Astrocyte (in vitro differentiated cells and primary cell): ENCODE measurements at regions not wholly inside any gene's neighbourhood (a gene's known extent, or its start where the extent isn't known, plus 50 kb on each side); places are given as distances from the start of the nearest gene placed in this dataset.

Source experiments
- DNase-seq: peaks from one replicate; pipeline ENCODE4 v3.0.0-alpha.2; 2010; ENCODE audit warnings: low read depth
- FAIRE-seq: peaks from 2 replicates; lab custom pipeline; 2011; peaks lifted over from hg19 to GRCh38; lab: Jason Lieb, UNC
- H2AFZ ChIP-seq: 2 replicates; pipeline ENCODE4 v1.6.0; 2012; ENCODE audit warnings: low read depth, low read length, inconsistent platforms
- H3K27ac ChIP-seq: 2 replicates; pipeline ENCODE4 v1.5.1; 2011; ENCODE audit warnings: low read depth, low read length, inconsistent platforms
- H3K27me3 ChIP-seq: 2 replicates; pipeline ENCODE4 v1.6.0; 2011; ENCODE audit warnings: low read length, inconsistent platforms; ENCODE audit not compliant: insufficient read depth
- H3K36me3 ChIP-seq: 2 replicates; pipeline ENCODE4 v1.5.1; 2011; ENCODE audit warnings: low read length, inconsistent platforms; ENCODE audit not compliant: insufficient read depth
- H3K4me1 ChIP-seq: 2 replicates; pipeline ENCODE4 v1.5.1; 2011; ENCODE audit warnings: low read length, inconsistent platforms; ENCODE audit not compliant: insufficient read depth
- H3K4me2 ChIP-seq: 2 replicates; pipeline ENCODE4 v1.6.0; 2012; ENCODE audit warnings: low read length, inconsistent platforms
- H3K4me3 ChIP-seq: 2 replicates; pipeline ENCODE4 v1.5.1; 2011; ENCODE audit warnings: low read depth, mild to moderate bottlenecking, low read length, inconsistent platforms; ENCODE audit not compliant: insufficient read depth
- H3K79me2 ChIP-seq: 2 replicates; pipeline ENCODE4 v1.6.0; 2012; ENCODE audit warnings: mild to moderate bottlenecking, low read length, inconsistent platforms; ENCODE audit not compliant: insufficient read depth
- H3K9ac ChIP-seq: 2 replicates; pipeline ENCODE4 v1.6.0; 2012; ENCODE audit warnings: mild to moderate bottlenecking, low read length, inconsistent platforms
- H3K9me3 ChIP-seq: 2 replicates; pipeline ENCODE4 v1.5.1; 2012; ENCODE audit warnings: low read depth, mild to moderate bottlenecking, low read length, inconsistent platforms; ENCODE audit not compliant: insufficient read depth
- H4K20me1 ChIP-seq: 2 replicates; pipeline ENCODE4 v1.6.0; 2012; ENCODE audit warnings: low read length, inconsistent platforms; ENCODE audit not compliant: insufficient read depth
- H3K27ac Mint-ChIP-seq: one replicate; pipeline ENCODE4 v1.8.0; 2021; ENCODE audit warnings: mild to moderate bottlenecking, mixed read lengths; ENCODE audit not compliant: unreplicated experiment
- H3K27me3 Mint-ChIP-seq: one replicate; pipeline ENCODE4 v1.8.0; 2021; ENCODE audit warnings: low read depth, mixed read lengths; ENCODE audit not compliant: unreplicated experiment
- H3K36me3 Mint-ChIP-seq: one replicate; pipeline ENCODE4 v1.8.0; 2021; ENCODE audit warnings: low read depth, mixed read lengths; ENCODE audit not compliant: unreplicated experiment
- H3K4me1 Mint-ChIP-seq: one replicate; pipeline ENCODE4 v1.8.0; 2021; ENCODE audit warnings: low read depth, mixed read lengths; ENCODE audit not compliant: unreplicated experiment
- H3K4me3 Mint-ChIP-seq: one replicate; pipeline ENCODE4 v1.8.0; 2021; ENCODE audit warnings: mild to moderate bottlenecking, moderate library complexity, mixed read lengths; ENCODE audit not compliant: unreplicated experiment
- H3K9me3 Mint-ChIP-seq: one replicate; pipeline ENCODE4 v1.8.0; 2021; ENCODE audit warnings: mild to moderate bottlenecking, mixed read lengths; ENCODE audit not compliant: unreplicated experiment
- CTCF ChIP-seq: IDR thresholded peaks from 2 replicates; pipeline ENCODE4 v1.5.1; 2011; ENCODE audit warnings: low read depth, mild to moderate bottlenecking, inconsistent platforms, low read length, moderate library complexity; ENCODE audit not compliant: insufficient read depth
- EZH2 ChIP-seq: IDR thresholded peaks from 2 replicates; pipeline ENCODE4 v1.6.1; 2012; ENCODE audit warnings: mild to moderate bottlenecking, low read length, inconsistent platforms; ENCODE audit not compliant: insufficient read depth

- Histone ChIP-seq H3K9me3 (no peaks in the 10 kb centered on the region), H3K27ac (no peak overlapping the region), H4K20me1 (no peaks in the 10 kb centered on the region), H3K27me3 (no peaks in the 10 kb centered on the region), H3K79me2 (no peaks in the 10 kb centered on the region), H2AFZ (no peak overlapping the region), H3K4me2 (no peak overlapping the region), H3K9ac (no peak overlapping the region), H3K4me3 (no peak overlapping the region), H3K4me1 (no peaks in the 10 kb centered on the region), H3K36me3 (no peaks in the 10 kb centered on the region)
- DNase-seq: no peak
- Mint-ChIP-seq H3K4me1 (no peaks in the 10 kb centered on the region), H3K9me3 (no peaks in the 10 kb centered on the region), H3K27ac (no peak overlapping the region), H3K27me3 (no peaks in the 10 kb centered on the region), H3K36me3 (no peaks in the 10 kb centered on the region), H3K4me3 (no peak overlapping the region)
- TF ChIP-seq CTCF (no peak), EZH2 (no peak)
- FAIRE-seq: no peak
These were observed 58.4 kb upstream of the SPAG16 start for GRCh38 chr2:213225866-213226265.

DNA sequence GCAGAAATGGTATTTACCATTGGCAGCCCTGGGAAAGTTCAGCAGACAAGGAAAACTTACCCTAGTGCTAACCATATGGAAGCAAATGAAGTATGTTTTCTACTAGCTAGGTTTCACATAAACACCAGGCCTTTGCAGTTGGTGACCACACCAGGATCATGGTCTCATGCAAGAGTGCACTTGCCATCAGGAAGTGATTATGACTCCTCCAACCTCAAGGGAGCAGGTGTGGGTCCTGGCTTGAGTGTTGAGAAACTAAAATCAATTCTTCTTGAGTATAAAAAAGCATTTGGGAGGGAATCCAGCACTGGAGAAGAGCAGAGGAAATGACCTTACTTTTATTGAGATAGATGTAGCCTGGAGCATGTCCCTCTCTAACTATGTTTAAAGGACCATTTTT, 56.8 kb upstream of the SPAG16 start:
- H3K79me2 ChIP-seq: no peaks in the 10 kb centered on the region
- no peak overlapping the region for H2AFZ ChIP-seq
- Mint-ChIP-seq H3K9me3 (no peaks in the 10 kb centered on the region), H3K27ac (no peak overlapping the region), H3K27me3 (no peaks in the 10 kb centered on the region), H3K4me3 (no peak overlapping the region), H3K4me1 (no peaks in the 10 kb centered on the region), H3K36me3 (no peaks in the 10 kb centered on the region)
- no peak for FAIRE-seq
- TF ChIP-seq CTCF (no peak), EZH2 (no peak)
- no peaks in the 10 kb centered on the region for H3K27me3 ChIP-seq
- no peaks in the 10 kb centered on the region for H3K9me3 ChIP-seq
- no peaks in the 10 kb centered on the region for H3K4me1 ChIP-seq
- H3K36me3 ChIP-seq: no peaks in the 10 kb centered on the region
- H3K27ac ChIP-seq: no peak overlapping the region
- H4K20me1 ChIP-seq: no peaks in the 10 kb centered on the region
- H3K9ac ChIP-seq: no peak overlapping the region
- peak; percentile 14 for DNase-seq
- H3K4me3 ChIP-seq: no peak overlapping the region
- no peak overlapping the region for H3K4me2 ChIP-seq

GRCh38 chr2:213228638-213229037, 55.6 kb upstream of the SPAG16 start:
- peaks cover 10% of the 10 kb centered on the region for H3K4me1 Mint-ChIP-seq
- Histone ChIP-seq H3K79me2 (no peaks in the 10 kb centered on the region), H3K4me3 (no peak overlapping the region), H2AFZ (no peak overlapping the region), H3K4me2 (no peak overlapping the region), H3K27ac (no peak overlapping the region), H3K9me3 (no peaks in the 10 kb centered on the region), H3K27me3 (no peaks in the 10 kb centered on the region), H3K9ac (no peak overlapping the region), H4K20me1 (no peaks in the 10 kb centered on the region), H3K4me1 (peaks cover 6% of the 10 kb centered on the region), H3K36me3 (no peaks in the 10 kb centered on the region)
- DNase-seq: no peak
- H3K27ac Mint-ChIP-seq: no peak overlapping the region
- no peaks in the 10 kb centered on the region for H3K9me3 Mint-ChIP-seq
- no peak for FAIRE-seq
- no peak for TF ChIP-seq CTCF
- no peak for TF ChIP-seq EZH2
- H3K27me3 Mint-ChIP-seq: no peaks in the 10 kb centered on the region
- H3K36me3 Mint-ChIP-seq: no peaks in the 10 kb centered on the region
- H3K4me3 Mint-ChIP-seq: no peak overlapping the region
